ENCODE measurements at regions not wholly inside any gene's neighbourhood (a gene's known extent, or its start where the extent isn't known, plus 50 kb on each side); places are given as distances from the start of the nearest gene placed in this dataset.
"Not testable (repeated sequence)": the region's sequence is repeated elsewhere in the genome, so short reads cannot be mapped to it uniquely, and the experiment has no call there.

GRCh38 chr7:55731931-55732330 lies 130.6 kb downstream of the SEPTIN14 start:
- no peak for DNase-seq (ENCODE audit: low spot score)
- H3K4me3 Mint-ChIP-seq (ENCODE audit: unreplicated experiment), result no peak overlapping the region
- no peaks in the 10 kb centered on the region for H3K4me1 Mint-ChIP-seq (ENCODE audit: unreplicated experiment)
- no peak overlapping the region for H3K27ac Mint-ChIP-seq (ENCODE audit: unreplicated experiment)
- H3K36me3 Mint-ChIP-seq (ENCODE audit: low read depth, unreplicated experiment), result no peaks in the 10 kb centered on the region
- TF ChIP-seq, protein P1, sequence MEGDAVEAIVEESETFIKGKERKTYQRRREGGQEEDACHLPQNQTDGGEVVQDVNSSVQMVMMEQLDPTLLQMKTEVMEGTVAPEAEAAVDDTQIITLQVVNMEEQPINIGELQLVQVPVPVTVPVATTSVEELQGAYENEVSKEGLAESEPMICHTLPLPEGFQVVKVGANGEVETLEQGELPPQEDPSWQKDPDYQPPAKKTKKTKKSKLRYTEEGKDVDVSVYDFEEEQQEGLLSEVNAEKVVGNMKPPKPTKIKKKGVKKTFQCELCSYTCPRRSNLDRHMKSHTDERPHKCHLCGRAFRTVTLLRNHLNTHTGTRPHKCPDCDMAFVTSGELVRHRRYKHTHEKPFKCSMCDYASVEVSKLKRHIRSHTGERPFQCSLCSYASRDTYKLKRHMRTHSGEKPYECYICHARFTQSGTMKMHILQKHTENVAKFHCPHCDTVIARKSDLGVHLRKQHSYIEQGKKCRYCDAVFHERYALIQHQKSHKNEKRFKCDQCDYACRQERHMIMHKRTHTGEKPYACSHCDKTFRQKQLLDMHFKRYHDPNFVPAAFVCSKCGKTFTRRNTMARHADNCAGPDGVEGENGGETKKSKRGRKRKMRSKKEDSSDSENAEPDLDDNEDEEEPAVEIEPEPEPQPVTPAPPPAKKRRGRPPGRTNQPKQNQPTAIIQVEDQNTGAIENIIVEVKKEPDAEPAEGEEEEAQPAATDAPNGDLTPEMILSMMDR (IDR thresholded peaks at IDR 0.05; ENCODE audit: unreplicated experiment), result no peak
- H3K9me3 Mint-ChIP-seq (ENCODE audit: unreplicated experiment), result no peaks in the 10 kb centered on the region
- no peaks in the 10 kb centered on the region for H3K27me3 Mint-ChIP-seq (ENCODE audit: unreplicated experiment)

GRCh38 chr7:55730197-55730596 lies 132.4 kb downstream of the SEPTIN14 start:
- H3K27me3 Mint-ChIP-seq (ENCODE audit: unreplicated experiment), result no peaks in the 10 kb centered on the region
- H3K4me1 Mint-ChIP-seq (ENCODE audit: unreplicated experiment), result no peaks in the 10 kb centered on the region
- H3K4me3 Mint-ChIP-seq (ENCODE audit: unreplicated experiment), result no peak overlapping the region
- TF ChIP-seq, protein P1 (IDR thresholded peaks at IDR 0.05; ENCODE audit: unreplicated experiment), result no peak
- no peak for DNase-seq (ENCODE audit: low spot score)
- H3K27ac Mint-ChIP-seq (ENCODE audit: unreplicated experiment), result no peak overlapping the region
- H3K36me3 Mint-ChIP-seq (ENCODE audit: low read depth, unreplicated experiment), result no peaks in the 10 kb centered on the region
- H3K9me3 Mint-ChIP-seq (ENCODE audit: unreplicated experiment), result no peaks in the 10 kb centered on the region

DNA sequence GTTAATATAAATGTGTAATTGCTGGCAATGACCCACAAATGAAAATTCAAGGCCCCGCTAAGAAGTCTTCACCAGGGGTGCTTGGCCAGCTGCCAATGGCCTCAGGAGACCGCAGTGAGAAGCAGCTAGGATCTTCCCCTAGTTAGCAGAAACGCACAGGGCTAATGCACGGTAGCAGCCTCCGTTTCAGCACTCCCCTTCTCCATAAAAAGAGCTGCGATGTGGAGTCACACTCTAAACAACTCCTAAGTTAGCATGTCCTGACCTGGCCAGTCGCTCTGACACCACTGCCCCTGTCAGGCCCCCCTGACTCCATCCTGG lies 139.0 kb downstream of the SEPTIN14 start:
- Mint-ChIP-seq H3K4me1 (ENCODE audit: unreplicated experiment) (no peaks in the 10 kb centered on the region), H3K9me3 (ENCODE audit: unreplicated experiment) (no peaks in the 10 kb centered on the region), H3K27ac (ENCODE audit: unreplicated experiment) (no peak overlapping the region), H3K4me3 (ENCODE audit: unreplicated experiment) (no peak overlapping the region), H3K27me3 (ENCODE audit: unreplicated experiment) (peaks cover 3% of the 10 kb centered on the region), H3K36me3 (ENCODE audit: low read depth, unreplicated experiment) (no peaks in the 10 kb centered on the region)
- TF ChIP-seq, protein P1 (IDR thresholded peaks at IDR 0.05; ENCODE audit: unreplicated experiment), result no peak
- no peak for DNase-seq (ENCODE audit: low spot score)

GRCh38 chr7:55722874-55723620 lies 139.5 kb downstream of the SEPTIN14 start:
- not testable (repeated sequence) for H3K36me3 Mint-ChIP-seq (ENCODE audit: low read depth, unreplicated experiment); DNase-seq (ENCODE audit: low spot score); H3K4me1 Mint-ChIP-seq (ENCODE audit: unreplicated experiment); H3K27me3 Mint-ChIP-seq (ENCODE audit: unreplicated experiment); H3K4me3 Mint-ChIP-seq (ENCODE audit: unreplicated experiment); H3K27ac Mint-ChIP-seq (ENCODE audit: unreplicated experiment); H3K9me3 Mint-ChIP-seq (ENCODE audit: unreplicated experiment)

- not testable (repeated sequence) for H3K27ac Mint-ChIP-seq (ENCODE audit: unreplicated experiment); DNase-seq (ENCODE audit: low spot score); H3K27me3 Mint-ChIP-seq (ENCODE audit: unreplicated experiment); H3K36me3 Mint-ChIP-seq (ENCODE audit: low read depth, unreplicated experiment); H3K4me1 Mint-ChIP-seq (ENCODE audit: unreplicated experiment); H3K9me3 Mint-ChIP-seq (ENCODE audit: unreplicated experiment); H3K4me3 Mint-ChIP-seq (ENCODE audit: unreplicated experiment)
Observed at GRCh38 chr7:55721004-55721403, 141.5 kb downstream of the SEPTIN14 start.

DNA sequence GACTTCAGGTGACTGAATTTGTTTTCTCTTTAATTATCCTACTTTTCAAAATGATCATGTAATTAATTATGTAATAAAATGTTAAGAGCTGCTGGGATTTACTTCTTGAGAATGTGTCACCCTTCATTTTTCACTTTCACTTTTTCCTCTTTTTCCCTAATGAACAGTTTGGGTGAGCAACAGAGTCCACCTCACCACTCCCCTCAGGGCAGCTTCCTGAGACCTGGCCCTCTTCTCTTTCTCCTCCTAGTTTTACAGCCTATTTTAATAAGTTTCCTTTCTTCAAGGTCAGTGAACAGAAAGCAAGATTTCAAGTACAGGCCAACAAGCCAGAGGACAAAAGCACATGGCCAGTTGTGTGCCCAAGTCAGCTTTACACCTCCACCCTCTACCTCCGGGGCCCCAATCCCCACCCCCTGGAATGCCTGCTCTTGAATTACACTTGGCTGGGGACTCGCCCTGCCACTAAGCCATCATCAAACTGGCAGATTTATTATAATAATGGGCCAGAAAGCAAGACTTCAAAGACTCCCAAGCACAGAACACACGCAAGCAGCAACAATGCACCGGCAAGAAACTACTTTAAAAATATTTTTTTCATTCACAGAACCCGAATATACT lies 143.1 kb upstream of the VOPP1 start:
- not testable (repeated sequence) for DNase-seq (ENCODE audit: low spot score); H3K36me3 Mint-ChIP-seq (ENCODE audit: low read depth, unreplicated experiment); H3K4me1 Mint-ChIP-seq (ENCODE audit: unreplicated experiment); H3K4me3 Mint-ChIP-seq (ENCODE audit: unreplicated experiment); H3K27ac Mint-ChIP-seq (ENCODE audit: unreplicated experiment); H3K9me3 Mint-ChIP-seq (ENCODE audit: unreplicated experiment); H3K27me3 Mint-ChIP-seq (ENCODE audit: unreplicated experiment)

- H3K36me3 Mint-ChIP-seq (ENCODE audit: low read depth, unreplicated experiment); H3K4me1 Mint-ChIP-seq (ENCODE audit: unreplicated experiment); H3K4me3 Mint-ChIP-seq (ENCODE audit: unreplicated experiment); DNase-seq (ENCODE audit: low spot score); H3K27ac Mint-ChIP-seq (ENCODE audit: unreplicated experiment); H3K9me3 Mint-ChIP-seq (ENCODE audit: unreplicated experiment); H3K27me3 Mint-ChIP-seq (ENCODE audit: unreplicated experiment): not testable (repeated sequence)
Observed at GRCh38 chr7:55714370-55714769, 142.1 kb upstream of the VOPP1 start.

DNA sequence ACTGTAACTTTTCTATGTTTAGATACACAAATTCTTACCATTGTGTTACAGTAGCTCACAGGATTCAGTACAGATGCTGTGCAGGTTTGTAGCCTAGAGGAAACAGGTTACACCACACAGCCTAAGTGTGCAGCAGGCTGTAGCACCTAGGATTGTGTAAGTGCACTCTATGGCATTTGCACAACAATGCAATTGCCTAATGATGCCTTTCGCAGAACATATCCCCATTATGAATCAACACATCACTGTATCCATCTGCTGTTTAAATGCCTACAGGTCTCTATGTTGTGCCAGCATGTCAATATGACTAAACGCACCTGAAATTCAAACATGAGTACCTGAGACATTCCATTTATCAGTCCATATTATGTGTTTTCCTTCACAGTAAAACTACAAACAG lies 138.0 kb upstream of the VOPP1 start:
- H3K4me1 Mint-ChIP-seq (ENCODE audit: unreplicated experiment); H3K27ac Mint-ChIP-seq (ENCODE audit: unreplicated experiment); H3K9me3 Mint-ChIP-seq (ENCODE audit: unreplicated experiment); DNase-seq (ENCODE audit: low spot score); H3K4me3 Mint-ChIP-seq (ENCODE audit: unreplicated experiment); H3K27me3 Mint-ChIP-seq (ENCODE audit: unreplicated experiment); H3K36me3 Mint-ChIP-seq (ENCODE audit: low read depth, unreplicated experiment): not testable (repeated sequence)

DNA sequence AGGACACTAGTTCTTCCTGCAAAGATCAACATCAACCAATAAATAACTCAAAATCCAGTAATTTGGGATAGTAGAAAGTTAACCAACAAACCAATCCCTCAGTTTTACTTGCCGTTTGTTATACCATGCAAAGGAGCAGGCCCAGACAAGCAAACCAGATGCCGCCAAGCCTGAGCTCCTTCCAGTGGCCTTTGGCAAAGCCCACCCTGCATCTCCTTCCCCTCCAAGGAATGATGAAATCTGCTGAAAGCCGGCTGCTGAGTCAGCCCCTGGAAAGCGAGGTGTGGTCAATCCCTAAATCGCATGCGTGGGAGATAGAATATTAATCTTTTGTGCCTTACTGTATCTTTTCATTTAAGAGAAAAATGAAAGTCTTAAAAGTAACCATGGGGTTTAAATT lies 135.7 kb upstream of the VOPP1 start:
- not testable (repeated sequence) for H3K27ac Mint-ChIP-seq (ENCODE audit: unreplicated experiment); H3K4me1 Mint-ChIP-seq (ENCODE audit: unreplicated experiment); H3K4me3 Mint-ChIP-seq (ENCODE audit: unreplicated experiment); DNase-seq (ENCODE audit: low spot score); H3K36me3 Mint-ChIP-seq (ENCODE audit: low read depth, unreplicated experiment); H3K27me3 Mint-ChIP-seq (ENCODE audit: unreplicated experiment); H3K9me3 Mint-ChIP-seq (ENCODE audit: unreplicated experiment)

Data from endothelial cell (in vitro differentiated cells).